RWPE2 (cell line): ENCODE measurements at regions not wholly inside any gene's neighbourhood (a gene's known extent, or its start where the extent isn't known, plus 50 kb on each side); places are given as distances from the start of the nearest gene placed in this dataset.
A peak's percentile ranks its signal among the peaks of the same experiment; 100 is the strongest.

Experiments used
- ATAC-seq: fragments of 200-7000 bp; cut with Tn5 transposase; 3 replicates; pipeline ENCODE4 v1.9.1; 2021; ENCODE audit warnings: low read depth
- DNase-seq: peaks from one replicate; pipeline ENCODE4 v3.0.0-alpha.2; 2020; ENCODE audit warnings: low spot score
- H3K27ac ChIP-seq: fragments of 450-650 bp; 2 replicates; pipeline ENCODE4 v1.5.1; 2017; ENCODE audit warnings: mild to moderate bottlenecking; ENCODE audit not compliant: poor library complexity, severe bottlenecking
- H3K27me3 ChIP-seq: fragments of 250-450 bp; sonication (Bioruptor Pico); 2 replicates; pipeline ENCODE4 v1.5.1; 2021; ENCODE audit warnings: mild to moderate bottlenecking, moderate library complexity; ENCODE audit not compliant: insufficient read depth, poor library complexity, severe bottlenecking
- H3K36me3 ChIP-seq: fragments of 250-450 bp; sonication (Bioruptor Pico); 2 replicates; pipeline ENCODE4 v1.5.1; 2020; ENCODE audit warnings: low read depth, mild to moderate bottlenecking, moderate library complexity
- H3K4me1 ChIP-seq: fragments of 250-450 bp; sonication (Bioruptor Pico); 2 replicates; pipeline ENCODE4 v1.5.1; 2021; ENCODE audit warnings: mild to moderate bottlenecking, moderate library complexity; ENCODE audit not compliant: insufficient read depth, poor library complexity, severe bottlenecking
- H3K4me3 ChIP-seq: fragments of 250-450 bp; sonication (Bioruptor Pico); 2 replicates; pipeline ENCODE4 v1.5.1; 2021; ENCODE audit warnings: mild to moderate bottlenecking, moderate library complexity; ENCODE audit not compliant: severe bottlenecking
- H3K9me3 ChIP-seq: fragments of 250-450 bp; sonication (Bioruptor Pico); 2 replicates; pipeline ENCODE4 v1.5.1; 2021; ENCODE audit warnings: mild to moderate bottlenecking, moderate library complexity; ENCODE audit not compliant: severe bottlenecking
- CTCF ChIP-seq: fragments of 450-650 bp; IDR thresholded peaks from one replicate; pipeline ENCODE4 v1.5.1; 2017; ENCODE audit warnings: mild to moderate bottlenecking, moderate library complexity; ENCODE audit not compliant: poor library complexity, severe bottlenecking

GRCh38 chr4:54561940-54562339 lies 95.8 kb upstream of the KIT start:
- no peaks in the 10 kb centered on the region for H3K9me3 ChIP-seq
- ATAC-seq: no peak
- no peak for TF ChIP-seq CTCF

GRCh38 chr4:54566608-54567007 lies 91.1 kb upstream of the KIT start:
- Histone ChIP-seq H3K4me3 (no peak overlapping the region), H3K27me3 (no peaks in the 10 kb centered on the region), H3K9me3 (no peaks in the 10 kb centered on the region), H3K4me1 (peaks cover 21% of the 10 kb centered on the region), H3K27ac (no peak overlapping the region), H3K36me3 (no peaks in the 10 kb centered on the region)
- TF ChIP-seq CTCF: no peak
- DNase-seq (no peak), ATAC-seq (no peak)

More at GRCh38 chr4:54561940-54562339, 95.8 kb upstream of the KIT start:
- Histone ChIP-seq H3K36me3 (no peaks in the 10 kb centered on the region), H3K27ac (no peak overlapping the region), H3K4me1 (peaks cover 8% of the 10 kb centered on the region), H3K4me3 (no peak overlapping the region), H3K27me3 (no peaks in the 10 kb centered on the region)
- no peak for DNase-seq

GRCh38 chr4:54567327-54567726 lies 90.4 kb upstream of the KIT start:
- H3K4me3 ChIP-seq: no peak overlapping the region
- no peaks in the 10 kb centered on the region for H3K9me3 ChIP-seq
- no peak for TF ChIP-seq CTCF
- peaks cover 21% of the 10 kb centered on the region for H3K4me1 ChIP-seq
- ATAC-seq: no peak
- no peaks in the 10 kb centered on the region for H3K36me3 ChIP-seq
- H3K27ac ChIP-seq: peak overlapping the region; percentile 64
- DNase-seq: no peak
- H3K27me3 ChIP-seq: no peaks in the 10 kb centered on the region

GRCh38 chr4:54568184-54568583 lies 89.6 kb upstream of the KIT start:
- ATAC-seq: peak; percentile 93
- no peak for TF ChIP-seq CTCF
- H3K27me3 ChIP-seq: no peaks in the 10 kb centered on the region
- peaks cover 21% of the 10 kb centered on the region for H3K4me1 ChIP-seq
- H3K4me3 ChIP-seq: no peak overlapping the region
- no peaks in the 10 kb centered on the region for H3K36me3 ChIP-seq
- no peak for DNase-seq
- no peaks in the 10 kb centered on the region for H3K9me3 ChIP-seq
- peak overlapping the region; percentile 64 for H3K27ac ChIP-seq

GRCh38 chr4:54570822-54571221 lies 86.9 kb upstream of the KIT start:
- TF ChIP-seq CTCF: no peak
- ATAC-seq: no peak
- H3K27me3 ChIP-seq: no peaks in the 10 kb centered on the region

More at GRCh38 chr4:54570822-54571221, 86.9 kb upstream of the KIT start:
- H3K36me3 ChIP-seq: no peaks in the 10 kb centered on the region
- no peaks in the 10 kb centered on the region for H3K9me3 ChIP-seq
- H3K27ac ChIP-seq: no peak overlapping the region
- no peak for DNase-seq
- no peak overlapping the region for H3K4me3 ChIP-seq
- peaks cover 21% of the 10 kb centered on the region for H3K4me1 ChIP-seq
